Caco-2 (cell line): ENCODE measurements at regions not wholly inside any gene's neighbourhood (a gene's known extent, or its start where the extent isn't known, plus 50 kb on each side); places are given as distances from the start of the nearest gene placed in this dataset.
"Not testable (repeated sequence)": the region's sequence is repeated elsewhere in the genome, so short reads cannot be mapped to it uniquely, and the experiment has no call there.

Source experiments
- BruUV-seq: library from RNA; stranded (reverse); fragments of 400-500 nt; replicated peaks from 2 replicates; lab custom pipeline; 2021; lab: Mats Ljungman, UMichigan
- CTCF ChIA-PET: fragments of 300-600 bp; sonication (Branson Sonifier 250); formaldehyde crosslinking; loops from one replicate; lab custom pipeline; 2022; ENCODE audit warnings: antibody characterized with exemption; lab: Charles Lee
- POLR2A ChIA-PET: fragments of 300-600 bp; sonication (Branson Sonifier 250); formaldehyde crosslinking; loops from one replicate; lab custom pipeline; 2022; ENCODE audit warnings: antibody characterized with exemption; lab: Charles Lee
- DNase-seq, 2 experiments: peaks; one replicate each; pipeline versions ENCODE4 v3.0.0 to v3.0.0-alpha.2; 2020 to 2022
- H3K27me3 ChIP-seq: replicated peaks from 2 replicates; pipeline ENCODE4 v1.6.0; 2011; ENCODE audit warnings: low read length; ENCODE audit not compliant: control insufficient read depth, insufficient read depth
- H3K36me3 ChIP-seq: 2 replicates; pipeline ENCODE4 v1.5.1; 2011; ENCODE audit warnings: low read length; ENCODE audit not compliant: control insufficient read depth, insufficient read depth
- H3K4me1 ChIP-seq: fragments of 250-450 bp; sonication (Bioruptor Pico); 2 replicates; pipeline ENCODE4 v1.5.1; 2020; ENCODE audit warnings: mild to moderate bottlenecking
- H3K4me3 ChIP-seq: 2 replicates; pipeline ENCODE4 v1.5.1; 2011; ENCODE audit warnings: low read depth, mild to moderate bottlenecking, control low read depth, low read length
- H3K9me3 ChIP-seq: fragments of 250-450 bp; sonication (Bioruptor Pico); 2 replicates; pipeline ENCODE4 v1.5.1; 2020; ENCODE audit warnings: mild to moderate bottlenecking, moderate library complexity
- H3K27ac Mint-ChIP-seq: one replicate; pipeline ENCODE4 v1.8.0; 2022; ENCODE audit warnings: mixed read lengths; ENCODE audit not compliant: unreplicated experiment
- H3K27me3 Mint-ChIP-seq: one replicate; pipeline ENCODE4 v1.8.0; 2022; ENCODE audit warnings: mixed read lengths; ENCODE audit not compliant: insufficient read depth, unreplicated experiment
- H3K36me3 Mint-ChIP-seq: one replicate; pipeline ENCODE4 v1.8.0; 2022; ENCODE audit warnings: mild to moderate bottlenecking, mixed read lengths; ENCODE audit not compliant: insufficient read depth, unreplicated experiment
- H3K4me1 Mint-ChIP-seq: one replicate; pipeline ENCODE4 v1.8.0; 2022; ENCODE audit warnings: low read depth, mixed read lengths; ENCODE audit not compliant: unreplicated experiment
- H3K4me3 Mint-ChIP-seq: one replicate; pipeline ENCODE4 v1.8.0; 2022; ENCODE audit warnings: mild to moderate bottlenecking, moderate library complexity, mixed read lengths; ENCODE audit not compliant: unreplicated experiment
- H3K9me3 Mint-ChIP-seq: one replicate; pipeline ENCODE4 v1.8.0; 2022; ENCODE audit warnings: mixed read lengths; ENCODE audit not compliant: unreplicated experiment
- intact Hi-C: fragments of 100-400 bp; cut with micrococcal nuclease; formaldehyde crosslinking; loops from one replicate; pipeline ENCODE4 v1.10.0; 2022; ENCODE audit not compliant: unreplicated experiment
- TF ChIP-seq, protein P1 (sequence below), 2 experiments: fragments of 200-600 bp in 1 of 2; IDR thresholded peaks; 1 replicate in 1 of 2; 2 replicates in 1 of 2; pipeline versions ENCODE4 v1.5.1 to v1.8.0; 2011 to 2022; ENCODE audit warnings: antibody characterized with exemption in 1 of 2, control low read depth in 1 of 2, inconsistent platforms in 1 of 2, low read depth in 1 of 2, low read length in 1 of 2, mild to moderate bottlenecking in 1 of 2, moderate library complexity in 1 of 2; ENCODE audit not compliant: insufficient read depth in 1 of 2, severe bottlenecking in 1 of 2, unreplicated experiment in 1 of 2

DNA sequence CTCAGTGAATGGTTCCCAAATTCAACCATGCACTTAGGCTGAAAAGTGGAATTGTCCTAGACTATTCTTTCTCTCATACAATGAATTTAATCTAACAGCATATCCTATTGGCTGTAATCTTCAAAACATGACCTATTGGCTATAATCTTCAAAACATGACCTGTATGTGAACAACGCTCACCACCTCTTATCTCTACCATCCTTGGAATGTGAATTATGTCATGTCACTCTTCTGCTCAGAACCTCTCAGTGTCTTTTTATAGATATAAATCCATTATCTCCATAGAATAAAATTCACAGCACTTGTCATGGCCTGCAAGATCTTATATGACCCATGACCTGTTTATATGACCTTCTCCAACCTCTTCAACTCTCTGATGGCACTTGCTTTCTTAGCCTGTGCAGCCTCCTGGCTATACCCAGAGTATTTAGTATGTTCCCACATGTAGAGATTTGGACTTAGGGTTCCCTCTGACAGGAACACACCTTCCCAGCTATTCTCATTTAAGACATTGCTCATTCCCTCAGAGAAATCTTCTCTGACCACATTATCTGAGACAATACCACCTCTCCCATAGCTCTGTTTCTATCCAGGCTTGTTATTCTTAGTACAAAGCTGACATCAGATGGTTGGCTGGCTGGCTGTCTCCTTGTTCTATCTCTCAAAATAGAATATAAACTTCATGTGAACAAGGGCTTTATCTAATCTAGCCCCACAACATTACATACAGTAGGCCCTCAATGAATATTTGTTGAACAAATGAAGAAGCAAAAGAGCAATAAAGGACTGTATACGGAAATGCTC lies 275.0 kb upstream of the PREP start:
- H3K9me3 ChIP-seq = 0 out of 2 replicates have a peak, but pooled peaks cover 7% of the 10 kb centered on the region
- peak in 1 of 2 experiments; percentile 14 for DNase-seq
- Mint-ChIP-seq H3K27me3 (no peaks in the 10 kb centered on the region), H3K4me3 (no peak overlapping the region), H3K36me3 (no peaks in the 10 kb centered on the region), H3K9me3 (peaks cover 28% of the 10 kb centered on the region), H3K27ac (no peak overlapping the region), H3K4me1 (no peaks in the 10 kb centered on the region)
- H3K27me3 ChIP-seq = no peaks in the 10 kb centered on the region
- POLR2A ChIA-PET = no interaction called here
- no peak overlapping the region for H3K4me3 ChIP-seq
- no peaks in the 10 kb centered on the region for H3K36me3 ChIP-seq
- intact Hi-C loops = loop anchor here (1.0 to 2.0 kb wide), 2 partner anchors 55 to 108 kb away; no protein-coding TSS in a partner anchor
- TF ChIP-seq, protein P1, sequence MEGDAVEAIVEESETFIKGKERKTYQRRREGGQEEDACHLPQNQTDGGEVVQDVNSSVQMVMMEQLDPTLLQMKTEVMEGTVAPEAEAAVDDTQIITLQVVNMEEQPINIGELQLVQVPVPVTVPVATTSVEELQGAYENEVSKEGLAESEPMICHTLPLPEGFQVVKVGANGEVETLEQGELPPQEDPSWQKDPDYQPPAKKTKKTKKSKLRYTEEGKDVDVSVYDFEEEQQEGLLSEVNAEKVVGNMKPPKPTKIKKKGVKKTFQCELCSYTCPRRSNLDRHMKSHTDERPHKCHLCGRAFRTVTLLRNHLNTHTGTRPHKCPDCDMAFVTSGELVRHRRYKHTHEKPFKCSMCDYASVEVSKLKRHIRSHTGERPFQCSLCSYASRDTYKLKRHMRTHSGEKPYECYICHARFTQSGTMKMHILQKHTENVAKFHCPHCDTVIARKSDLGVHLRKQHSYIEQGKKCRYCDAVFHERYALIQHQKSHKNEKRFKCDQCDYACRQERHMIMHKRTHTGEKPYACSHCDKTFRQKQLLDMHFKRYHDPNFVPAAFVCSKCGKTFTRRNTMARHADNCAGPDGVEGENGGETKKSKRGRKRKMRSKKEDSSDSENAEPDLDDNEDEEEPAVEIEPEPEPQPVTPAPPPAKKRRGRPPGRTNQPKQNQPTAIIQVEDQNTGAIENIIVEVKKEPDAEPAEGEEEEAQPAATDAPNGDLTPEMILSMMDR (IDR thresholded peaks at IDR 0.05; ENCODE audit: insufficient read depth in 1 of 2, low read depth in 1 of 2, low read length in 1 of 2, severe bottlenecking in 1 of 2, unreplicated experiment in 1 of 2) = no peak
- CTCF ChIA-PET = no interaction called here
- BruUV-seq = no TSS peak
- H3K4me1 ChIP-seq = peaks cover 25% of the 10 kb centered on the region

DNA sequence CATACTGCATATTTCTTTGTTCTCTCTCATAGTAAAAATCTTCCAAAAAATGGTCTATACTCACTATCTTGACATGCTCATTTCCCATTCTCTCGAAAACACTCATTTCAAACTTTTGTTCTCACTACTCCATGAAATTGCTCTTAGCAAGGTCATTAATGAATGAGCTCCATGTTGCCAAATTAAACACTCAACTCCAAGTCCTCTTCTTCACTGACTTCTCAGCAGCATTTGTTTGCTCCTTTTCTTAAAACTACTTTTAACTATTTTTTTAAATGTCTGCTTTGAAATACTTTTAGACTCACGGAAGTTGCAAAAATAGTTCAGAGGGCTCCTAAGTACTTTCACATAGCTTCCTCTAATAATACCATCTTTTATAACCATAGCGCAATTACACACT lies 274.0 kb upstream of the PREP start:
- Mint-ChIP-seq H3K4me3 (no peak overlapping the region), H3K36me3 (no peaks in the 10 kb centered on the region), H3K9me3 (peaks cover 35% of the 10 kb centered on the region), H3K27ac (no peak overlapping the region), H3K4me1 (no peaks in the 10 kb centered on the region), H3K27me3 (no peaks in the 10 kb centered on the region)
- Histone ChIP-seq H3K4me1 (peaks cover 25% of the 10 kb centered on the region), H3K9me3 (0 out of 2 replicates have a peak, but pooled peaks cover 7% of the 10 kb centered on the region), H3K4me3 (no peak overlapping the region), H3K27me3 (no peaks in the 10 kb centered on the region), H3K36me3 (no peaks in the 10 kb centered on the region)
- ChIA-PET CTCF (no interaction called here), POLR2A (no interaction called here)
- no TSS peak for BruUV-seq
- no peak for DNase-seq
- TF ChIP-seq, protein P1 (IDR thresholded peaks at IDR 0.05; ENCODE audit: insufficient read depth in 1 of 2, low read depth in 1 of 2, low read length in 1 of 2, severe bottlenecking in 1 of 2, unreplicated experiment in 1 of 2) = no peak
- intact Hi-C loops = no loop called here

DNA sequence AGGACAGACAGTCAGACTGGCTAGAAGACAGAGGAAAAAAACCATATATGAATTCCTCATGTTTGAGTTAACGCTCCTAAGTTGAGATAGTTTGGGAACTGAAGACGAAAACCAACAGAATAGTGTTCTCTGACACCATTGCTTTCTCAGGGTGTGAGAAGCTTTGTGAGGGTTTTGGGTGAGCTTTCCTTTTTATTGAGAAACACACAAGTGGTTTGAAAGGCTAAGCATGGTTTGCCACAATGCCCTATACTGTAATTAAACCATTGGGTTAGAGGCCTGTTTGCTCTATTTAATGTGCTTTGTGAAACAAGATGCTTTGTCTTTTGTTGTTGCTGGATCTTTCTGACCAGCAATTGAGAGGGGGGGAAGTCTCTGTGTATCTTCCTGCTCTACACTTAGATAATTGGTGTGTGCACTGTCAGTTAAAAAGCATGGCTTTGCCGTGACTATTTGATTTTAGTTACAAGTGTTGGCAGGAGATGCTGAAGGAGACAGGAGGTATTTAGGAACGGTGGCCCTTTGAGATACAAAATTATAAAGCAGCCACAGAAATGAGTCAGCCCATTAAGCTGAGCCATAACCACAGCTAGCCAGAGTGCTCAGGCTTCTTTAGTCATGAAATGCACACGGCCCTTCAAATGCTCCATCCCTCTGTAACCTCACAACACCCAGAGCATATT lies 273.0 kb upstream of the PREP start:
- Mint-ChIP-seq H3K27ac (no peak overlapping the region), H3K4me3 (no peak overlapping the region), H3K9me3 (peaks cover 32% of the 10 kb centered on the region), H3K36me3 (no peaks in the 10 kb centered on the region), H3K4me1 (no peaks in the 10 kb centered on the region), H3K27me3 (no peaks in the 10 kb centered on the region)
- no TSS peak for BruUV-seq
- intact Hi-C loops = no loop called here
- CTCF ChIA-PET = no interaction called here
- no peak for DNase-seq
- Histone ChIP-seq H3K4me1 (peaks cover 25% of the 10 kb centered on the region), H3K9me3 (0 out of 2 replicates have a peak, but pooled peaks cover 3% of the 10 kb centered on the region), H3K27me3 (no peaks in the 10 kb centered on the region), H3K36me3 (no peaks in the 10 kb centered on the region), H3K4me3 (no peak overlapping the region)
- POLR2A ChIA-PET = no interaction called here
- TF ChIP-seq, protein P1 (IDR thresholded peaks at IDR 0.05; ENCODE audit: insufficient read depth in 1 of 2, low read depth in 1 of 2, low read length in 1 of 2, severe bottlenecking in 1 of 2, unreplicated experiment in 1 of 2) = no peak

DNA sequence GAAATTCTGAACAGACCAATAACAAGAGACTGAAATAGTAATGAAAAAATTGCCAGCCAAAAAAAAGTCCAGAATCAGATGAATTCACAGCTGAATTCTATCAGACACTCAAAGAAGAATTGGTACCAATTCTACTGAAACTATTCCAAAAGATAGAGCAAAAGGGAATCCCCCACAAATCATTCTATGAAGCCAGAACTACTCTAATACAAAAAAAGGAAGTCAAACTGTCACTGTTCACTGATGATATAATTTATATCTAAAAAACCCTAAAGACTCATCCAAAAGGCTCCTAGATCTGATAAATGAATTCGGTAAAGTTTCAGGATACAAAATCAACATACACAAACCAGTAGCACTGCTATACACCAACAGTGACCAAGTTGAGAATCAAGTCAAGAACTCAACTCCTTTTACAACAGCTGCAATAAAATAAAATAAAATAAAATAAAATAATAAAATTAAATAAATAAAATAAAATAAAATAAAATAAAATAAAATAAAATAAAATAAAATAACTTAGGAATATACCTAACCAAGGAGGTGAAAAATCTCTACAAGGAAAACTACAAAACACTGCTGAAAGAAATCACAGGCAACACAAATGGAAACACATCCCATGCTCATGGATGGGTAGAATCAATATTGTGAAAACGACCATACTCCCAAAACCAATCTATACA lies 270.1 kb upstream of the PREP start:
- H3K27ac Mint-ChIP-seq, H3K4me1 Mint-ChIP-seq, H3K4me3 Mint-ChIP-seq, CTCF ChIA-PET, H3K4me3 ChIP-seq, intact Hi-C loops, H3K36me3 ChIP-seq, BruUV-seq, H3K27me3 Mint-ChIP-seq, H3K36me3 Mint-ChIP-seq, H3K9me3 ChIP-seq, H3K27me3 ChIP-seq, DNase-seq, POLR2A ChIA-PET: not testable (repeated sequence)
- H3K9me3 Mint-ChIP-seq = peaks cover 17% of the 10 kb centered on the region
- H3K4me1 ChIP-seq = peaks cover 13% of the 10 kb centered on the region
